ENCODE measurements at regions not wholly inside any gene's neighbourhood (a gene's known extent, or its start where the extent isn't known, plus 50 kb on each side); places are given as distances from the start of the nearest gene placed in this dataset.

GRCh38 chr12:73589220-73589619, 948.4 kb upstream of the ATXN7L3B start:
- Histone ChIP-seq H3K27me3 (ENCODE audit: insufficient read depth, low read length) (no peaks in the 10 kb centered on the region), H2BK20ac (ENCODE audit: low read depth, low read length, poor library complexity, severe bottlenecking) (no peak overlapping the region), H4K20me1 (ENCODE audit: control insufficient read depth, insufficient read depth, insufficient read length) (no peaks in the 10 kb centered on the region), H3K23ac (ENCODE audit: insufficient read length, low read depth, low read length) (no peak overlapping the region), H3K23me2 (ENCODE audit: insufficient read length, low read depth, low read length, poor library complexity, severe bottlenecking) (no peaks in the 10 kb centered on the region), H2AK5ac (ENCODE audit: insufficient read length, low read length) (no peak overlapping the region), H2BK5ac (ENCODE audit: insufficient read length, low read length) (no peak overlapping the region), H3K14ac (ENCODE audit: insufficient read depth, low read length) (no peak overlapping the region), H2AFZ (ENCODE audit: low read length) (no peak overlapping the region), H3K9me3 (ENCODE audit: control insufficient read depth, low read depth, low read length) (no peaks in the 10 kb centered on the region), H3K4ac (ENCODE audit: low read depth, low read length) (no peak overlapping the region), H2BK120ac (ENCODE audit: low read depth, low read length, poor library complexity, severe bottlenecking) (no peak overlapping the region), H4K91ac (ENCODE audit: insufficient read length, low read depth, low read length) (no peak overlapping the region), H3K4me1 (ENCODE audit: insufficient read depth, low read length) (no peaks in the 10 kb centered on the region), H3K27ac (ENCODE audit: insufficient read length, low read depth, low read length) (no peak overlapping the region), H4K8ac (replicated peaks; ENCODE audit: insufficient read length, low read depth, low read length) (no peak overlapping the region), H2BK15ac (ENCODE audit: low read depth, low read length) (no peak overlapping the region), H3K9ac (ENCODE audit: extremely low read depth, insufficient read length, low read length) (no peak overlapping the region), H2BK12ac (ENCODE audit: insufficient read length, low read depth, low read length) (no peak overlapping the region), H3T11ph (ENCODE audit: low read length) (no peak overlapping the region), H3K56ac (ENCODE audit: insufficient read length, low read depth, low read length) (no peak overlapping the region), H3K79me1 (ENCODE audit: insufficient read depth, low read depth, low read length, poor library complexity, severe bottlenecking) (no peaks in the 10 kb centered on the region), H3K18ac (ENCODE audit: insufficient read length, low read depth, low read length) (no peak overlapping the region), H4K5ac (ENCODE audit: insufficient read length, low read depth, low read length) (no peak overlapping the region), H3K79me2 (ENCODE audit: insufficient read depth, low read length) (no peaks in the 10 kb centered on the region), H3K4me2 (ENCODE audit: insufficient read depth, insufficient read length, low read length) (no peak overlapping the region)
- TF ChIP-seq CTCF (conservative IDR thresholded peaks at IDR 0.05): no peak
- no peaks in the 10 kb centered on the region for H3K4me1 Mint-ChIP-seq
- H3K27ac Mint-ChIP-seq: no peak overlapping the region
- no peak overlapping the region for H3K4me3 Mint-ChIP-seq
- H3K27me3 Mint-ChIP-seq (ENCODE audit: low read depth): no peaks in the 10 kb centered on the region
- no peaks in the 10 kb centered on the region for H3K9me3 Mint-ChIP-seq
- DNase-seq: no peak
- H3K36me3 Mint-ChIP-seq (ENCODE audit: insufficient read depth in 1 of 3, low read depth in 3 of 3): no peaks in the 10 kb centered on the region
- no CpG with 5 or more reads among the region's 1 CpG for WGBS (ENCODE audit: extremely low coverage, insufficient read length, low lambda C conversion rate)

All from H9 (cell line).